ENCODE measurements at regions not wholly inside any gene's neighbourhood (a gene's known extent, or its start where the extent isn't known, plus 50 kb on each side); places are given as distances from the start of the nearest gene placed in this dataset.
A peak's percentile ranks its signal among the peaks of the same experiment; 100 is the strongest.

- FAIRE-seq, result no peak
Observed at GRCh38 chr1:209232197-209232596, 351.3 kb upstream of the CAMK1G start.

GRCh38 chr1:209232759-209233158 lies 350.8 kb upstream of the CAMK1G start:
- FAIRE-seq (no peak), DNase-seq (ENCODE audit: insufficient read length, low spot score) (no peak)
- TF ChIP-seq POLR2A (IDR thresholded peaks at IDR 0.05; ENCODE audit: low read depth, low read length), result no peak
- no peak for TF ChIP-seq PAX5 (IDR thresholded peaks at IDR 0.05; ENCODE audit: insufficient read depth, low read length, severe bottlenecking)
- no peak for TF ChIP-seq POLR2AphosphoS5 (IDR thresholded peaks at IDR 0.05; ENCODE audit: low read depth, low read length)
- TF ChIP-seq POU2F2 (IDR thresholded peaks at IDR 0.05; ENCODE audit: low read depth, low read length), result no peak
- TF ChIP-seq SPI1 (IDR thresholded peaks at IDR 0.05; ENCODE audit: low read depth, low read length), result no peak
- TF ChIP-seq TAF1 (IDR thresholded peaks at IDR 0.05; ENCODE audit: low read depth, low read length), result no peak

More at GRCh38 chr1:209232197-209232596, 351.3 kb upstream of the CAMK1G start:
- DNase-seq (ENCODE audit: insufficient read length, low spot score), result no peak
- TF ChIP-seq PAX5 (IDR thresholded peaks at IDR 0.05; ENCODE audit: insufficient read depth, low read length, severe bottlenecking) (no peak), TAF1 (IDR thresholded peaks at IDR 0.05; ENCODE audit: low read depth, low read length) (no peak), SPI1 (IDR thresholded peaks at IDR 0.05; ENCODE audit: low read depth, low read length) (no peak), POU2F2 (IDR thresholded peaks at IDR 0.05; ENCODE audit: low read depth, low read length) (no peak), POLR2A (IDR thresholded peaks at IDR 0.05; ENCODE audit: low read depth, low read length) (no peak), POLR2AphosphoS5 (IDR thresholded peaks at IDR 0.05; ENCODE audit: low read depth, low read length) (no peak)

- DNase-seq (ENCODE audit: insufficient read length, low spot score) (no peak), FAIRE-seq (no peak)
- TF ChIP-seq POU2F2 (IDR thresholded peaks at IDR 0.05; ENCODE audit: low read depth, low read length) (no peak), POLR2A (IDR thresholded peaks at IDR 0.05; ENCODE audit: low read depth, low read length) (no peak), PAX5 (IDR thresholded peaks at IDR 0.05; ENCODE audit: insufficient read depth, low read length, severe bottlenecking) (no peak), POLR2AphosphoS5 (IDR thresholded peaks at IDR 0.05; ENCODE audit: low read depth, low read length) (no peak), SPI1 (IDR thresholded peaks at IDR 0.05; ENCODE audit: low read depth, low read length) (no peak), TAF1 (IDR thresholded peaks at IDR 0.05; ENCODE audit: low read depth, low read length) (no peak)
Observed at GRCh38 chr1:209235166-209235565, 348.3 kb upstream of the CAMK1G start.

- TF ChIP-seq POU2F2 (IDR thresholded peaks at IDR 0.05; ENCODE audit: low read depth, low read length) (no peak), SPI1 (IDR thresholded peaks at IDR 0.05; ENCODE audit: low read depth, low read length) (no peak), POLR2A (IDR thresholded peaks at IDR 0.05; ENCODE audit: low read depth, low read length) (no peak), TAF1 (IDR thresholded peaks at IDR 0.05; ENCODE audit: low read depth, low read length) (no peak), PAX5 (IDR thresholded peaks at IDR 0.05; ENCODE audit: insufficient read depth, low read length, severe bottlenecking) (no peak), POLR2AphosphoS5 (IDR thresholded peaks at IDR 0.05; ENCODE audit: low read depth, low read length) (no peak)
- no peak for FAIRE-seq
- DNase-seq (ENCODE audit: insufficient read length, low spot score), result no peak
Observed at GRCh38 chr1:209238356-209238755, 345.2 kb upstream of the CAMK1G start.

- no peak for FAIRE-seq
- DNase-seq (ENCODE audit: insufficient read length, low spot score), result no peak
- no peak for TF ChIP-seq PAX5 (IDR thresholded peaks at IDR 0.05; ENCODE audit: insufficient read depth, low read length, severe bottlenecking)
- TF ChIP-seq SPI1 (IDR thresholded peaks at IDR 0.05; ENCODE audit: low read depth, low read length), result no peak
- no peak for TF ChIP-seq TAF1 (IDR thresholded peaks at IDR 0.05; ENCODE audit: low read depth, low read length)
- no peak for TF ChIP-seq POLR2A (IDR thresholded peaks at IDR 0.05; ENCODE audit: low read depth, low read length)
- no peak for TF ChIP-seq POLR2AphosphoS5 (IDR thresholded peaks at IDR 0.05; ENCODE audit: low read depth, low read length)
- no peak for TF ChIP-seq POU2F2 (IDR thresholded peaks at IDR 0.05; ENCODE audit: low read depth, low read length)
Observed at GRCh38 chr1:209240351-209240750, 343.2 kb upstream of the CAMK1G start.

- DNase-seq (ENCODE audit: insufficient read length, low spot score) (no peak), FAIRE-seq (no peak)
- no peak for TF ChIP-seq POLR2AphosphoS5 (IDR thresholded peaks at IDR 0.05; ENCODE audit: low read depth, low read length)
- no peak for TF ChIP-seq POLR2A (IDR thresholded peaks at IDR 0.05; ENCODE audit: low read depth, low read length)
- no peak for TF ChIP-seq TAF1 (IDR thresholded peaks at IDR 0.05; ENCODE audit: low read depth, low read length)
- TF ChIP-seq SPI1 (IDR thresholded peaks at IDR 0.05; ENCODE audit: low read depth, low read length), result no peak
- TF ChIP-seq PAX5 (IDR thresholded peaks at IDR 0.05; ENCODE audit: insufficient read depth, low read length, severe bottlenecking), result no peak
- no peak for TF ChIP-seq POU2F2 (IDR thresholded peaks at IDR 0.05; ENCODE audit: low read depth, low read length)
Observed at GRCh38 chr1:209241487-209241886, 342.0 kb upstream of the CAMK1G start.

- TF ChIP-seq POLR2A (IDR thresholded peaks at IDR 0.05; ENCODE audit: low read depth, low read length) (no peak), POLR2AphosphoS5 (IDR thresholded peaks at IDR 0.05; ENCODE audit: low read depth, low read length) (no peak)
- DNase-seq (ENCODE audit: insufficient read length, low spot score), result peak; percentile 18
- FAIRE-seq, result peak; percentile 91
Observed at GRCh38 chr1:209248649-209249279, 334.8 kb upstream of the CAMK1G start.

- TF ChIP-seq TAF1 (IDR thresholded peaks at IDR 0.05; ENCODE audit: low read depth, low read length) (no peak), SPI1 (IDR thresholded peaks at IDR 0.05; ENCODE audit: low read depth, low read length) (no peak), POLR2A (IDR thresholded peaks at IDR 0.05; ENCODE audit: low read depth, low read length) (no peak), PAX5 (IDR thresholded peaks at IDR 0.05; ENCODE audit: insufficient read depth, low read length, severe bottlenecking) (no peak), POU2F2 (IDR thresholded peaks at IDR 0.05; ENCODE audit: low read depth, low read length) (no peak), POLR2AphosphoS5 (IDR thresholded peaks at IDR 0.05; ENCODE audit: low read depth, low read length) (no peak)
- FAIRE-seq, result no peak
- DNase-seq (ENCODE audit: insufficient read length, low spot score), result no peak
Observed at GRCh38 chr1:209249280-209249670, 334.2 kb upstream of the CAMK1G start.

- no peak for TF ChIP-seq POU2F2 (IDR thresholded peaks at IDR 0.05; ENCODE audit: low read depth, low read length)
- no peak for TF ChIP-seq SPI1 (IDR thresholded peaks at IDR 0.05; ENCODE audit: low read depth, low read length)
- TF ChIP-seq TAF1 (IDR thresholded peaks at IDR 0.05; ENCODE audit: low read depth, low read length), result no peak
- TF ChIP-seq POLR2A (IDR thresholded peaks at IDR 0.05; ENCODE audit: low read depth, low read length), result no peak
- TF ChIP-seq POLR2AphosphoS5 (IDR thresholded peaks at IDR 0.05; ENCODE audit: low read depth, low read length), result no peak
- TF ChIP-seq PAX5 (IDR thresholded peaks at IDR 0.05; ENCODE audit: insufficient read depth, low read length, severe bottlenecking), result no peak
- FAIRE-seq (no peak), DNase-seq (ENCODE audit: insufficient read length, low spot score) (no peak)
Observed at GRCh38 chr1:209249785-209250440, 333.6 kb upstream of the CAMK1G start.

All from GM12891 (cell line).